Stomach (tissue), 4 donors: ENCODE measurements at regions not wholly inside any gene's neighbourhood (a gene's known extent, or its start where the extent isn't known, plus 50 kb on each side); places are given as distances from the start of the nearest gene placed in this dataset.

ENCODE experiments used
- CTCF ChIP-seq, 7 experiments: fragments of 450-650 bp in 4 of 7; fragments of 200-600 bp in 3 of 7; sonication (generic) in 3 of 7; IDR thresholded peaks; one replicate each; pipeline ENCODE4 v1.5.1; 2016 to 2019; ENCODE audit warnings: antibody characterized with exemption in 7 of 7, control low read depth in 2 of 7, mild to moderate bottlenecking in 1 of 7
- EP300 ChIP-seq: sonication (generic); formaldehyde crosslinking; IDR thresholded peaks from one replicate; pipeline ENCODE4 v1.6.1; 2017; ENCODE audit warnings: antibody characterized with exemption
- POLR2A ChIP-seq, 4 donors: fragments of 450-650 bp; IDR thresholded peaks; one replicate each; pipeline ENCODE4 v1.6.1; 2016; ENCODE audit warnings: antibody characterized with exemption in 4 of 4, control low read depth in 2 of 4, mild to moderate bottlenecking in 1 of 4, moderate library complexity in 1 of 4
- POLR2AphosphoS5 ChIP-seq, 3 donors: sonication (generic); formaldehyde crosslinking; IDR thresholded peaks; one replicate each; pipeline ENCODE4 v1.6.1; 2016; ENCODE audit warnings: antibody characterized with exemption in 3 of 3

GRCh38 chr13:64083811-64084210, 2668.2 kb upstream of the PCDH20 start:
- TF ChIP-seq POLR2A (IDR thresholded peaks at IDR 0.05), result no peak
- no peak for TF ChIP-seq POLR2AphosphoS5 (IDR thresholded peaks at IDR 0.05)
- TF ChIP-seq EP300, result no peak
- TF ChIP-seq CTCF (IDR thresholded peaks at IDR 0.05), result no peak
